ENCODE measurements at regions not wholly inside any gene's neighbourhood (a gene's known extent, or its start where the extent isn't known, plus 50 kb on each side); places are given as distances from the start of the nearest gene placed in this dataset.

- peak overlapping the region; percentile 25 for H3K27ac ChIP-seq (ENCODE audit: low read depth, low read length)
Measured at GRCh38 chr2:217064234-217065011, 204.6 kb upstream of the TNP1 start.

GRCh38 chr2:217063238-217063755 is 203.4 kb upstream of the TNP1 start:
- peaks cover 17% of the 10 kb centered on the region for H3K4me1 Mint-ChIP-seq (ENCODE audit: low read depth, unreplicated experiment)
- no peak overlapping the region for H3K4me3 Mint-ChIP-seq (ENCODE audit: unreplicated experiment)
- TF ChIP-seq EZH2 (IDR thresholded peaks at IDR 0.05; ENCODE audit: insufficient read depth, low read length) = no peak
- TF ChIP-seq, protein P1, sequence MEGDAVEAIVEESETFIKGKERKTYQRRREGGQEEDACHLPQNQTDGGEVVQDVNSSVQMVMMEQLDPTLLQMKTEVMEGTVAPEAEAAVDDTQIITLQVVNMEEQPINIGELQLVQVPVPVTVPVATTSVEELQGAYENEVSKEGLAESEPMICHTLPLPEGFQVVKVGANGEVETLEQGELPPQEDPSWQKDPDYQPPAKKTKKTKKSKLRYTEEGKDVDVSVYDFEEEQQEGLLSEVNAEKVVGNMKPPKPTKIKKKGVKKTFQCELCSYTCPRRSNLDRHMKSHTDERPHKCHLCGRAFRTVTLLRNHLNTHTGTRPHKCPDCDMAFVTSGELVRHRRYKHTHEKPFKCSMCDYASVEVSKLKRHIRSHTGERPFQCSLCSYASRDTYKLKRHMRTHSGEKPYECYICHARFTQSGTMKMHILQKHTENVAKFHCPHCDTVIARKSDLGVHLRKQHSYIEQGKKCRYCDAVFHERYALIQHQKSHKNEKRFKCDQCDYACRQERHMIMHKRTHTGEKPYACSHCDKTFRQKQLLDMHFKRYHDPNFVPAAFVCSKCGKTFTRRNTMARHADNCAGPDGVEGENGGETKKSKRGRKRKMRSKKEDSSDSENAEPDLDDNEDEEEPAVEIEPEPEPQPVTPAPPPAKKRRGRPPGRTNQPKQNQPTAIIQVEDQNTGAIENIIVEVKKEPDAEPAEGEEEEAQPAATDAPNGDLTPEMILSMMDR (IDR thresholded peaks at IDR 0.05; ENCODE audit: insufficient read depth, low read depth, low read length) = no peak
- FAIRE-seq (no peak), DNase-seq (ENCODE audit: low read depth) (no peak)
- Histone ChIP-seq H3K4me2 (ENCODE audit: low read length) (no peak overlapping the region), H3K27me3 (ENCODE audit: insufficient read depth, low read length) (no peaks in the 10 kb centered on the region), H2AFZ (ENCODE audit: low read depth, low read length) (no peak overlapping the region), H4K20me1 (ENCODE audit: insufficient read depth, low read length) (no peaks in the 10 kb centered on the region), H3K4me1 (ENCODE audit: insufficient read depth, low read length) (peaks cover 34% of the 10 kb centered on the region), H3K79me2 (ENCODE audit: insufficient read depth, low read length) (no peaks in the 10 kb centered on the region), H3K36me3 (ENCODE audit: insufficient read depth, low read length) (no peaks in the 10 kb centered on the region), H3K4me3 (ENCODE audit: insufficient read depth, low read depth, low read length) (no peak overlapping the region), H3K9me3 (ENCODE audit: insufficient read depth, low read depth, low read length) (no peaks in the 10 kb centered on the region), H3K27ac (ENCODE audit: low read depth, low read length) (no peak overlapping the region), H3K9ac (ENCODE audit: low read length) (no peak overlapping the region)
- H3K36me3 Mint-ChIP-seq (ENCODE audit: low read depth, unreplicated experiment) = no peaks in the 10 kb centered on the region
- H3K9me3 Mint-ChIP-seq (ENCODE audit: unreplicated experiment) = peaks cover 11% of the 10 kb centered on the region
- no peak overlapping the region for H3K27ac Mint-ChIP-seq (ENCODE audit: unreplicated experiment)
- H3K27me3 Mint-ChIP-seq (ENCODE audit: low read depth, unreplicated experiment) = peaks cover 8% of the 10 kb centered on the region

More at GRCh38 chr2:217064234-217065011, 204.6 kb upstream of the TNP1 start:
- Mint-ChIP-seq H3K4me3 (ENCODE audit: unreplicated experiment) (no peak overlapping the region), H3K27ac (ENCODE audit: unreplicated experiment) (no peak overlapping the region), H3K36me3 (ENCODE audit: low read depth, unreplicated experiment) (no peaks in the 10 kb centered on the region), H3K9me3 (ENCODE audit: unreplicated experiment) (peaks cover 11% of the 10 kb centered on the region), H3K4me1 (ENCODE audit: low read depth, unreplicated experiment) (peaks cover 7% of the 10 kb centered on the region), H3K27me3 (ENCODE audit: low read depth, unreplicated experiment) (peaks cover 8% of the 10 kb centered on the region)
- no peak for TF ChIP-seq EZH2 (IDR thresholded peaks at IDR 0.05; ENCODE audit: insufficient read depth, low read length)
- TF ChIP-seq, protein P1 (IDR thresholded peaks at IDR 0.05; ENCODE audit: insufficient read depth, low read depth, low read length) = no peak
- peak overlapping the region; percentile 16 for H3K4me3 ChIP-seq (ENCODE audit: insufficient read depth, low read depth, low read length)
- no peaks in the 10 kb centered on the region for H4K20me1 ChIP-seq (ENCODE audit: insufficient read depth, low read length)
- H3K9me3 ChIP-seq (ENCODE audit: insufficient read depth, low read depth, low read length) = no peaks in the 10 kb centered on the region
- peak overlapping the region; percentile 72 for H3K9ac ChIP-seq (ENCODE audit: low read length)
- no peaks in the 10 kb centered on the region for H3K27me3 ChIP-seq (ENCODE audit: insufficient read depth, low read length)
- peaks cover 25% of the 10 kb centered on the region for H3K4me1 ChIP-seq (ENCODE audit: insufficient read depth, low read length)
- no peaks in the 10 kb centered on the region for H3K79me2 ChIP-seq (ENCODE audit: insufficient read depth, low read length)
- H3K36me3 ChIP-seq (ENCODE audit: insufficient read depth, low read length) = no peaks in the 10 kb centered on the region
- peak overlapping the region; percentile 12 for H2AFZ ChIP-seq (ENCODE audit: low read depth, low read length)
- FAIRE-seq = no peak
- peak overlapping the region; percentile 80 for H3K4me2 ChIP-seq (ENCODE audit: low read length)
- DNase-seq (ENCODE audit: low read depth) = peak; percentile 74

DNA sequence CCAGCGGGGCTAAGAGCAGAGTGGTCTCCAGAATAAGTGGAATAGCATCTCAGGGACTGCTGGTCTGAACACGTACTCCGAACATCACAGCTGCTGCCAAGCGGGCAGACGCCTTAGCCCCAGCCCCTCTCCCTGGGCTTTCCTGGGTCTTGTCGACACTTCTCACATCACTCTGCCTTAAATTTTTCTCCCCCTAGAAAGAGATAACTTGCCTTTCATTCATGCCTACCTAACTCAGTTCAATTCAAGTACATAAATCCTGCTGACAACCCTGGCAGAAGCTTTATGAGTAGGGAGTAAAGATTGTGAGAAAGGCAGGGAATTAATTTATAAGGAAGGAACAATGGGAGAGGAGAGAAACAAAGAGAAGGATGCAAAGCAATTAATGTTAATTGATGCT is 202.9 kb upstream of the TNP1 start:
- peaks cover 11% of the 10 kb centered on the region for H3K9me3 Mint-ChIP-seq (ENCODE audit: unreplicated experiment)
- no peak overlapping the region for H3K27ac Mint-ChIP-seq (ENCODE audit: unreplicated experiment)

More for the DNA sequence above, 202.9 kb upstream of the TNP1 start:
- Histone ChIP-seq H3K9ac (ENCODE audit: low read length) (no peak overlapping the region), H4K20me1 (ENCODE audit: insufficient read depth, low read length) (no peaks in the 10 kb centered on the region), H3K4me2 (ENCODE audit: low read length) (no peak overlapping the region), H3K36me3 (ENCODE audit: insufficient read depth, low read length) (no peaks in the 10 kb centered on the region), H3K9me3 (ENCODE audit: insufficient read depth, low read depth, low read length) (no peaks in the 10 kb centered on the region), H3K27me3 (ENCODE audit: insufficient read depth, low read length) (no peaks in the 10 kb centered on the region), H3K4me3 (ENCODE audit: insufficient read depth, low read depth, low read length) (no peak overlapping the region), H3K4me1 (ENCODE audit: insufficient read depth, low read length) (peaks cover 34% of the 10 kb centered on the region), H3K79me2 (ENCODE audit: insufficient read depth, low read length) (no peaks in the 10 kb centered on the region), H3K27ac (ENCODE audit: low read depth, low read length) (no peak overlapping the region), H2AFZ (ENCODE audit: low read depth, low read length) (no peak overlapping the region)
- peaks cover 10% of the 10 kb centered on the region for H3K27me3 Mint-ChIP-seq (ENCODE audit: low read depth, unreplicated experiment)
- TF ChIP-seq, protein P1 (IDR thresholded peaks at IDR 0.05; ENCODE audit: insufficient read depth, low read depth, low read length) = no peak
- no peak for TF ChIP-seq EZH2 (IDR thresholded peaks at IDR 0.05; ENCODE audit: insufficient read depth, low read length)
- H3K36me3 Mint-ChIP-seq (ENCODE audit: low read depth, unreplicated experiment) = no peaks in the 10 kb centered on the region
- DNase-seq (ENCODE audit: low read depth) = no peak
- peaks cover 17% of the 10 kb centered on the region for H3K4me1 Mint-ChIP-seq (ENCODE audit: low read depth, unreplicated experiment)
- H3K4me3 Mint-ChIP-seq (ENCODE audit: unreplicated experiment) = no peak overlapping the region
- FAIRE-seq = no peak
